Vagina (tissue), 2 donors: ENCODE measurements at regions not wholly inside any gene's neighbourhood (a gene's known extent, or its start where the extent isn't known, plus 50 kb on each side); places are given as distances from the start of the nearest gene placed in this dataset.

Experiments used
- CTCF ChIP-seq, 3 experiments: fragments of 450-650 bp in 2 of 3; fragments of 200-600 bp in 1 of 3; sonication (generic) in 1 of 3; IDR thresholded peaks; one replicate each; pipeline ENCODE4 v1.5.1; 2017 to 2019; ENCODE audit warnings: antibody characterized with exemption in 3 of 3, mild to moderate bottlenecking in 2 of 3, moderate library complexity in 2 of 3
- POLR2AphosphoS5 ChIP-seq, 2 donors: sonication (generic); formaldehyde crosslinking; IDR thresholded peaks; one replicate each; pipeline ENCODE4 v1.9.0; 2017; ENCODE audit warnings: antibody characterized with exemption in 2 of 2, mild to moderate bottlenecking in 2 of 2, low read depth in 1 of 2; ENCODE audit not compliant: insufficient read depth in 1 of 2

- TF ChIP-seq CTCF (IDR thresholded peaks at IDR 0.05) (no peak), POLR2AphosphoS5 (IDR thresholded peaks at IDR 0.05; ENCODE audit: insufficient read depth in 1 of 2, low read depth in 1 of 2) (no peak)
Observed at GRCh38 chr21:18498431-18498830, 94.8 kb upstream of the TMPRSS15 start.
